ENCODE measurements at regions not wholly inside any gene's neighbourhood (a gene's known extent, or its start where the extent isn't known, plus 50 kb on each side); places are given as distances from the start of the nearest gene placed in this dataset.

DNA sequence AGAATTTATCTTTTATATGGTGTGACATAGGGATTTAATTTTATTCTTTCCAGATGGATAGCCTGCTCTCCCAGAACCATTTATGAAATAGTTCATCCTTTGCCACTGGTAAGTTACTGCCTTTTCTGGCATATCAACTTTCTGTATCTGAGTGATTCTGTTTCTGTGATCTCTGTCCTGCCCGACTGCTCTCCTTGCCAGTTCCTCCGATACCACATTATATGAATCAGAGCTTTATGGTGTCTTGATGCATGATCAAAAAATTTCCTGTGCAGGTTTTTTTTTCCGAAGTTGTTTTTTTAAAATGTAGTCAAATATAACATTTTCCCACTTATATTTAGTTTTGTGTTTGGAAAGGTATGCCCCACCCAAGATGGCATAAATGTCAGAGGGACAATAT is 242.5 kb downstream of the CYP26B1 start:
- TF ChIP-seq POLR2A (IDR thresholded peaks at IDR 0.05): no peak
- TF ChIP-seq, protein P1, sequence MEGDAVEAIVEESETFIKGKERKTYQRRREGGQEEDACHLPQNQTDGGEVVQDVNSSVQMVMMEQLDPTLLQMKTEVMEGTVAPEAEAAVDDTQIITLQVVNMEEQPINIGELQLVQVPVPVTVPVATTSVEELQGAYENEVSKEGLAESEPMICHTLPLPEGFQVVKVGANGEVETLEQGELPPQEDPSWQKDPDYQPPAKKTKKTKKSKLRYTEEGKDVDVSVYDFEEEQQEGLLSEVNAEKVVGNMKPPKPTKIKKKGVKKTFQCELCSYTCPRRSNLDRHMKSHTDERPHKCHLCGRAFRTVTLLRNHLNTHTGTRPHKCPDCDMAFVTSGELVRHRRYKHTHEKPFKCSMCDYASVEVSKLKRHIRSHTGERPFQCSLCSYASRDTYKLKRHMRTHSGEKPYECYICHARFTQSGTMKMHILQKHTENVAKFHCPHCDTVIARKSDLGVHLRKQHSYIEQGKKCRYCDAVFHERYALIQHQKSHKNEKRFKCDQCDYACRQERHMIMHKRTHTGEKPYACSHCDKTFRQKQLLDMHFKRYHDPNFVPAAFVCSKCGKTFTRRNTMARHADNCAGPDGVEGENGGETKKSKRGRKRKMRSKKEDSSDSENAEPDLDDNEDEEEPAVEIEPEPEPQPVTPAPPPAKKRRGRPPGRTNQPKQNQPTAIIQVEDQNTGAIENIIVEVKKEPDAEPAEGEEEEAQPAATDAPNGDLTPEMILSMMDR (IDR thresholded peaks at IDR 0.05): no peak

Data from Peyer's patch (tissue), 4 donors.